Fibroblast of skin of right biceps (primary cell): ENCODE measurements at regions not wholly inside any gene's neighbourhood (a gene's known extent, or its start where the extent isn't known, plus 50 kb on each side); places are given as distances from the start of the nearest gene placed in this dataset.

Experiments
- DNase-seq: peaks from one replicate; pipeline ENCODE4 v3.0.0-alpha.2; 2013

- no peak for DNase-seq
Measured at GRCh38 chr2:15766911-15767597, 173.3 kb upstream of the MYCN start.

- DNase-seq, result no peak
Measured at GRCh38 chr2:15767679-15768078, 172.7 kb upstream of the MYCN start.

GRCh38 chr2:15768142-15768541, 172.2 kb upstream of the MYCN start:
- no peak for DNase-seq

- no peak for DNase-seq
Measured at GRCh38 chr2:15768615-15769014, 171.7 kb upstream of the MYCN start.

- no peak for DNase-seq
Measured at GRCh38 chr2:15769235-15769634, 171.1 kb upstream of the MYCN start.

- no peak for DNase-seq
Measured at GRCh38 chr2:15769676-15770547, 170.4 kb upstream of the MYCN start.

GRCh38 chr2:15770606-15771005, 169.7 kb upstream of the MYCN start:
- no peak for DNase-seq

GRCh38 chr2:15771124-15771523, 169.2 kb upstream of the MYCN start:
- DNase-seq, result no peak

GRCh38 chr2:15772086-15772595, 168.2 kb upstream of the MYCN start:
- no peak for DNase-seq

- no peak for DNase-seq
Measured at GRCh38 chr2:15772681-15773080, 167.7 kb upstream of the MYCN start.

GRCh38 chr2:15773204-15773603, 167.1 kb upstream of the MYCN start:
- DNase-seq, result no peak

GRCh38 chr2:15773846-15774245, 166.5 kb upstream of the MYCN start:
- no peak for DNase-seq

- no peak for DNase-seq
Measured at GRCh38 chr2:15775753-15776628, 164.4 kb upstream of the MYCN start.

GRCh38 chr2:15776629-15776919, 163.8 kb upstream of the MYCN start:
- peak; percentile 1 for DNase-seq

GRCh38 chr2:15776992-15777702, 163.2 kb upstream of the MYCN start:
- no peak for DNase-seq

GRCh38 chr2:15777795-15778371, 162.5 kb upstream of the MYCN start:
- no peak for DNase-seq

- DNase-seq, result no peak
Measured at GRCh38 chr2:15778529-15779219, 161.7 kb upstream of the MYCN start.

GRCh38 chr2:15779381-15780041, 160.8 kb upstream of the MYCN start:
- DNase-seq, result no peak

- no peak for DNase-seq
Measured at GRCh38 chr2:15780234-15780633, 160.1 kb upstream of the MYCN start.

- no peak for DNase-seq
Measured at GRCh38 chr2:15780912-15781574, 159.3 kb upstream of the MYCN start.
